ENCODE measurements at regions not wholly inside any gene's neighbourhood (a gene's known extent, or its start where the extent isn't known, plus 50 kb on each side); places are given as distances from the start of the nearest gene placed in this dataset.
A peak's percentile ranks its signal among the peaks of the same experiment; 100 is the strongest.

GRCh38 chr9:20200581-20200980 lies 411.7 kb upstream of the SLC24A2 start:
- no peak overlapping the region for H3K27ac ChIP-seq (ENCODE audit: low read depth, low read length)
- no peak overlapping the region for H3K4me3 ChIP-seq (ENCODE audit: low read depth, low read length)
- H3K27me3 ChIP-seq (ENCODE audit: control insufficient read depth, insufficient read depth, low read length): no peaks in the 10 kb centered on the region
- H3K36me3 ChIP-seq (ENCODE audit: control insufficient read depth, insufficient read depth, low read length): no peaks in the 10 kb centered on the region
- H3K9ac ChIP-seq (ENCODE audit: low read length): no peak overlapping the region
- no peaks in the 10 kb centered on the region for H3K9me3 ChIP-seq (ENCODE audit: control insufficient read depth, insufficient read depth, low read depth, low read length)
- peaks cover 16% of the 10 kb centered on the region for H3K4me1 ChIP-seq (ENCODE audit: control insufficient read depth, insufficient read depth, low read length)

GRCh38 chr9:20199111-20199510 lies 410.3 kb upstream of the SLC24A2 start:
- no peak overlapping the region for H3K4me3 ChIP-seq (ENCODE audit: low read depth, low read length)
- no peak overlapping the region for H3K27ac ChIP-seq (ENCODE audit: low read depth, low read length)
- H3K27me3 ChIP-seq (ENCODE audit: control insufficient read depth, insufficient read depth, low read length): no peaks in the 10 kb centered on the region
- H3K9me3 ChIP-seq (ENCODE audit: control insufficient read depth, insufficient read depth, low read depth, low read length): no peaks in the 10 kb centered on the region
- peaks cover 16% of the 10 kb centered on the region for H3K4me1 ChIP-seq (ENCODE audit: control insufficient read depth, insufficient read depth, low read length)
- no peaks in the 10 kb centered on the region for H3K36me3 ChIP-seq (ENCODE audit: control insufficient read depth, insufficient read depth, low read length)
- no peak overlapping the region for H3K9ac ChIP-seq (ENCODE audit: low read length)

- Histone ChIP-seq H3K27me3 (ENCODE audit: control insufficient read depth, insufficient read depth, low read length) (no peaks in the 10 kb centered on the region), H3K27ac (ENCODE audit: low read depth, low read length) (no peak overlapping the region), H3K4me3 (ENCODE audit: low read depth, low read length) (no peak overlapping the region), H3K9me3 (ENCODE audit: control insufficient read depth, insufficient read depth, low read depth, low read length) (no peaks in the 10 kb centered on the region), H3K4me1 (ENCODE audit: control insufficient read depth, insufficient read depth, low read length) (peaks cover 16% of the 10 kb centered on the region), H3K9ac (ENCODE audit: low read length) (peak overlapping the region; percentile 14), H3K36me3 (ENCODE audit: control insufficient read depth, insufficient read depth, low read length) (no peaks in the 10 kb centered on the region)
Observed at GRCh38 chr9:20197976-20198685, 409.3 kb upstream of the SLC24A2 start.

DNA sequence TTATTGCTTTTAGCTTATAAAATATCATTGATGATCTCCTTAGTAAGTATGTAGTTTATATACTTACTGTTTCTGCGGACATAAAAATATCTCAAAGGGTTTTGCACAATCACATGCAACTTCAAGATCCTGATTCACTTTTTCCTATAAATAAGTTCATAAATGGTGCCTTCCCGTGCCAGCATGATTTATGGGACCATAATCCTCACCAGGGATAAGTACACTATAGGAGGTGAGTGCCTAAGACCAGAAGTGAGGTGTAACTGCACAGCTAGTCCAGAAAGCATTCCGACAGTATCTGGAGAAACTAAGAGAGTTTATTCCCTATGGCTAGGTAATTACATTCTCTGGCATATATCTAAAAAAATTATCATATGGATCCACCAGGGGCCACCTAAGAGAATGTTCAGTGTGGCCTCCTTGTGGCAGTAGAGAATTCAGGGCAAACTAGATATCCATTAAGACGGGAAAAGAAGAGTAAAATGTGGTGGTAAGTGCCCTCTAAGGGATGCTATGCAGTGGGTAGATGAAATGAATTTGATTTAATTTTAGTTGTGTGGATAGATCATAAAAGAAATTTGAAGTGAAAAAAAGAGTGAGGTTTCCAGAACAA lies 402.5 kb upstream of the SLC24A2 start:
- H3K4me1 ChIP-seq (ENCODE audit: control insufficient read depth, insufficient read depth, low read length): peaks cover 8% of the 10 kb centered on the region; the same call in 1 of the 2 replicates
- H3K27me3 ChIP-seq (ENCODE audit: control insufficient read depth, insufficient read depth, low read length): no peaks in the 10 kb centered on the region
- H3K9ac ChIP-seq (ENCODE audit: low read length): no peak overlapping the region
- no peak overlapping the region for H3K4me3 ChIP-seq (ENCODE audit: low read depth, low read length)
- no peak overlapping the region for H3K27ac ChIP-seq (ENCODE audit: low read depth, low read length)
- 0 out of 2 replicates have a peak, but pooled peaks cover 2% of the 10 kb centered on the region for H3K9me3 ChIP-seq (ENCODE audit: control insufficient read depth, insufficient read depth, low read depth, low read length)
- H3K36me3 ChIP-seq (ENCODE audit: control insufficient read depth, insufficient read depth, low read length): no peaks in the 10 kb centered on the region

DNA sequence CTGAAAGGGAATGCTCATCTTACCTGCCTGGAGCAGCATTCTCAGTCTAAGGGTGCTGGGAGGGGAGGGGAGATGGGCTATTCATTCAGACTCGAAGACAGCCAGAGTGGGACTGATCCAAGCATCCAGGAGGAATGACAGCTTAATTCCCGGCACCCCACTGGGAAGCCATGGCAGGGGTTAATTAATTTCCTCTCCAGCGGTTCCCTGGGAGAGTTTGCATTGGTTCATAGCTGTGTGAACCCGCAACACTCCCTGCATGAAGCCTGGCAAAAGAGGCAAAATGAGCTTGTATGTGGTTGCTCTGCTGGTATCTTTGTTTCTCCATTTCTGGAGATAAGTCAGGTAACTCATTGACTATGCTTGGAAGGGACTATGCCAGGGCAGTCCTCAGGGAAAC lies 401.0 kb upstream of the SLC24A2 start:
- no peak overlapping the region for H3K9ac ChIP-seq (ENCODE audit: low read length)
- H3K36me3 ChIP-seq (ENCODE audit: control insufficient read depth, insufficient read depth, low read length): no peaks in the 10 kb centered on the region
- H3K9me3 ChIP-seq (ENCODE audit: control insufficient read depth, insufficient read depth, low read depth, low read length): 0 out of 2 replicates have a peak, but pooled peaks cover 2% of the 10 kb centered on the region
- no peaks in the 10 kb centered on the region for H3K27me3 ChIP-seq (ENCODE audit: control insufficient read depth, insufficient read depth, low read length)
- peaks cover 8% of the 10 kb centered on the region; the same call in 1 of the 2 replicates for H3K4me1 ChIP-seq (ENCODE audit: control insufficient read depth, insufficient read depth, low read length)
- no peak overlapping the region for H3K4me3 ChIP-seq (ENCODE audit: low read depth, low read length)
- no peak overlapping the region for H3K27ac ChIP-seq (ENCODE audit: low read depth, low read length)

DNA sequence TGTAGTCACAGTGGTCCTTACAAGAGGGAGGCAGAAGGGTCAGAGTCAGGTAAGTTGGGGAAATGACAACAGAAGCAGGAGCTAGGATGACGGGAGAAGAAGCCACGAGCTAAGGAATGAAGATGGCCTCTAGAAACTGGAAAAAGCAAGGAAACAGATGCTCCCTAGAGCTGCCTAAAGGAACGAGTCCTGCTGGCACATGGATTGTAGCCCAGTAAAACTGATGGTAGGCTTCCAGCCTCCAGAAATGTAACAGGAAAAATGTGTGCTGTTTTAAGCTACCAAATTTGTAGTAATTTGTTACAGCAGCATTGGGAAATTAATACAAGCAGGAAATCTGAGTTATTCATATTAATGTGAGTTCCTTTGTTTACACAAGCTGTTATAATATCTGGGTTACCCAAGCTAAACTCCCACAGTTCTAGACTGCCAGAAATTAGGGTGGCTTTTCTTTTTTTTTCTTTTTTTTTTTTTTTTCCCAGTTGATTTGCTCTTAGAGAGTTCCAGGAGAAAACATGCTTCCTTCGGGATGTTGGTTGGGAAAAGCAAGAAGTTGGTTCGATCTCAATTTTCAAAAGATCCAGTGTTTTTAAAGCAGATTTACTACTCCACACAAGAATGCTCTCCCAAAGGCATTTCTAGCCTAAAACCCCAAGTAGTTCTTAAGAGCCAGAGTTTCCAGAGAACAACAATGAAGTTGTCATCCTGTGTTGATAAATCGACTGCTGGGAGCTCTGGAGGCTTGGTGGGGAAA lies 400.0 kb upstream of the SLC24A2 start:
- H3K4me1 ChIP-seq (ENCODE audit: control insufficient read depth, insufficient read depth, low read length): peaks cover 8% of the 10 kb centered on the region; the same call in 1 of the 2 replicates
- 0 out of 2 replicates have a peak, but pooled peaks cover 2% of the 10 kb centered on the region for H3K9me3 ChIP-seq (ENCODE audit: control insufficient read depth, insufficient read depth, low read depth, low read length)
- no peaks in the 10 kb centered on the region for H3K27me3 ChIP-seq (ENCODE audit: control insufficient read depth, insufficient read depth, low read length)

DNA sequence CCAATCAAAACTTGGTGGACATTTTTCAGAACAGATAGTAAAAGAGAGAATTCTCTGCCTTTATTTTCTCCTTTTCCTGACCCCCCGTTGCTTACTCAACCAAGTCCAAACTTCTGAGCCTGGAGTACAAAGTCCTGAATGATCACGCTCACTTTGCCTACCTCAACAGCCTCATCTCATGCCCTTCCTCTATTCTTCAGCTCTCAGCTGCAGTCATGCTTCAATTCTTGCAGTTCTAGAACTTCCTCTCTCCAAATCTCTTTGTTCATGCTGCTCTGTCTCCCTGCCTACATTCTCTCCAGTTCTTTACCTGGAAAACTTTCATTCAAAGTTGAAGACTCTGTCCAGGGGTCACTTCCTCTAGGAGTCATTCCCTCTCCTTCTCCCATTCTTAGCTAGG lies 398.5 kb upstream of the SLC24A2 start:
- Histone ChIP-seq H3K27me3 (ENCODE audit: control insufficient read depth, insufficient read depth, low read length) (no peaks in the 10 kb centered on the region), H3K27ac (ENCODE audit: low read depth, low read length) (no peak overlapping the region), H3K4me3 (ENCODE audit: low read depth, low read length) (no peak overlapping the region), H3K9me3 (ENCODE audit: control insufficient read depth, insufficient read depth, low read depth, low read length) (0 out of 2 replicates have a peak, but pooled peaks cover 2% of the 10 kb centered on the region), H3K9ac (ENCODE audit: low read length) (no peak overlapping the region), H3K4me1 (ENCODE audit: control insufficient read depth, insufficient read depth, low read length) (peaks cover 8% of the 10 kb centered on the region; the same call in 1 of the 2 replicates), H3K36me3 (ENCODE audit: control insufficient read depth, insufficient read depth, low read length) (no peaks in the 10 kb centered on the region)

More for the DNA sequence above, 400.0 kb upstream of the SLC24A2 start:
- H3K9ac ChIP-seq (ENCODE audit: low read length): no peak overlapping the region
- no peak overlapping the region for H3K4me3 ChIP-seq (ENCODE audit: low read depth, low read length)
- H3K36me3 ChIP-seq (ENCODE audit: control insufficient read depth, insufficient read depth, low read length): no peaks in the 10 kb centered on the region
- H3K27ac ChIP-seq (ENCODE audit: low read depth, low read length): no peak overlapping the region

- Histone ChIP-seq H3K9me3 (ENCODE audit: control insufficient read depth, insufficient read depth, low read depth, low read length) (no peaks in the 10 kb centered on the region), H3K9ac (ENCODE audit: low read length) (no peak overlapping the region), H3K4me1 (ENCODE audit: control insufficient read depth, insufficient read depth, low read length) (peaks cover 8% of the 10 kb centered on the region; the same call in 1 of the 2 replicates), H3K36me3 (ENCODE audit: control insufficient read depth, insufficient read depth, low read length) (no peaks in the 10 kb centered on the region), H3K4me3 (ENCODE audit: low read depth, low read length) (no peak overlapping the region), H3K27me3 (ENCODE audit: control insufficient read depth, insufficient read depth, low read length) (no peaks in the 10 kb centered on the region), H3K27ac (ENCODE audit: low read depth, low read length) (no peak overlapping the region)
Observed at GRCh38 chr9:20186823-20187222, 398.0 kb upstream of the SLC24A2 start.

- H3K4me3 ChIP-seq (ENCODE audit: low read depth, low read length): no peak overlapping the region
- no peaks in the 10 kb centered on the region for H3K36me3 ChIP-seq (ENCODE audit: control insufficient read depth, insufficient read depth, low read length)
- H3K4me1 ChIP-seq (ENCODE audit: control insufficient read depth, insufficient read depth, low read length): peaks cover 8% of the 10 kb centered on the region; the same call in 1 of the 2 replicates
- no peak overlapping the region for H3K9ac ChIP-seq (ENCODE audit: low read length)
- H3K27me3 ChIP-seq (ENCODE audit: control insufficient read depth, insufficient read depth, low read length): no peaks in the 10 kb centered on the region
- no peaks in the 10 kb centered on the region for H3K9me3 ChIP-seq (ENCODE audit: control insufficient read depth, insufficient read depth, low read depth, low read length)
- H3K27ac ChIP-seq (ENCODE audit: low read depth, low read length): no peak overlapping the region
Observed at GRCh38 chr9:20186231-20186630, 397.4 kb upstream of the SLC24A2 start.

- Histone ChIP-seq H3K4me1 (ENCODE audit: control insufficient read depth, insufficient read depth, low read length) (peaks cover 2% of the 10 kb centered on the region; the same call in 1 of the 2 replicates), H3K36me3 (ENCODE audit: control insufficient read depth, insufficient read depth, low read length) (no peaks in the 10 kb centered on the region), H3K9me3 (ENCODE audit: control insufficient read depth, insufficient read depth, low read depth, low read length) (no peaks in the 10 kb centered on the region)
Observed at GRCh38 chr9:20184541-20184940, 395.7 kb upstream of the SLC24A2 start.

DNA sequence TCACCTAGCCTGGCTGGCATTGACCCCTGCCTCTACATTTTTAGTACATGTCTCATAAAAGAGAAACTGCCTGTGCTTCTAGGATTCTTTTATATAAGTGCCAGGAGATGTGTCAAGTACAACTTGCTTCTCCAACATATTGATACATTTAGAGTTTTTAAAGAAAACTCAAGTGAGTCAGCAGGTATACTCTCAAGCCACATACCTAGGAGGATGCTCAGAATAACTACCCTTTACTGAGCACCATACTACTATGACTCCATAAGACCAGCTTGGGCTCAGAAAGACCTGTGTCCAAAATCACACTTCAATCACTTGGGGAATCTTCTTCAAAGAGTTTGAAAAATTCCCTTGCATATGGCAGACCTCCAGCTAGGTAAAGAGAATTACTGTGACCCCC lies 389.8 kb upstream of the SLC24A2 start:
- Histone ChIP-seq H3K27me3 (ENCODE audit: control insufficient read depth, insufficient read depth, low read length) (no peaks in the 10 kb centered on the region), H3K9me3 (ENCODE audit: control insufficient read depth, insufficient read depth, low read depth, low read length) (peaks cover 6% of the 10 kb centered on the region; the same call in 1 of the 2 replicates), H3K4me3 (ENCODE audit: low read depth, low read length) (no peak overlapping the region), H3K36me3 (ENCODE audit: control insufficient read depth, insufficient read depth, low read length) (no peaks in the 10 kb centered on the region), H3K4me1 (ENCODE audit: control insufficient read depth, insufficient read depth, low read length) (no peaks in the 10 kb centered on the region), H3K9ac (ENCODE audit: low read length) (no peak overlapping the region), H3K27ac (ENCODE audit: low read depth, low read length) (no peak overlapping the region)

More at GRCh38 chr9:20184541-20184940, 395.7 kb upstream of the SLC24A2 start:
- Histone ChIP-seq H3K9ac (ENCODE audit: low read length) (no peak overlapping the region), H3K27me3 (ENCODE audit: control insufficient read depth, insufficient read depth, low read length) (no peaks in the 10 kb centered on the region), H3K4me3 (ENCODE audit: low read depth, low read length) (no peak overlapping the region), H3K27ac (ENCODE audit: low read depth, low read length) (no peak overlapping the region)
